ENCODE measurements at regions not wholly inside any gene's neighbourhood (a gene's known extent, or its start where the extent isn't known, plus 50 kb on each side); places are given as distances from the start of the nearest gene placed in this dataset. TPM values are rescaled to one million over a fixed set of nuclear protein-coding genes. Genes with fewer than 3 reads are reported as not detected.

GRCh38 chr1:116322752-116323405, 50.2 kb upstream of the ATP1A1 start:
- Histone ChIP-seq H3K27me3 (ENCODE audit: control insufficient read depth, insufficient read depth, low read length) (peaks cover 3% of the 10 kb centered on the region), H3K4me3 (ENCODE audit: low read depth, low read length) (no peak overlapping the region), H3K9me3 (ENCODE audit: control insufficient read depth, insufficient read depth, low read length) (no peaks in the 10 kb centered on the region), H3K27ac (ENCODE audit: low read depth, low read length) (no peak overlapping the region)
- ChIA-PET CTCF (interaction anchor here (1.1 kb wide), 1 partner anchor 35 kb away, joined by 3 read pairs; no protein-coding TSS in a partner anchor), POLR2A (no interaction called here)
- DNase-seq (ENCODE audit: low read depth, low spot score): no peak
- TF ChIP-seq, protein P1, sequence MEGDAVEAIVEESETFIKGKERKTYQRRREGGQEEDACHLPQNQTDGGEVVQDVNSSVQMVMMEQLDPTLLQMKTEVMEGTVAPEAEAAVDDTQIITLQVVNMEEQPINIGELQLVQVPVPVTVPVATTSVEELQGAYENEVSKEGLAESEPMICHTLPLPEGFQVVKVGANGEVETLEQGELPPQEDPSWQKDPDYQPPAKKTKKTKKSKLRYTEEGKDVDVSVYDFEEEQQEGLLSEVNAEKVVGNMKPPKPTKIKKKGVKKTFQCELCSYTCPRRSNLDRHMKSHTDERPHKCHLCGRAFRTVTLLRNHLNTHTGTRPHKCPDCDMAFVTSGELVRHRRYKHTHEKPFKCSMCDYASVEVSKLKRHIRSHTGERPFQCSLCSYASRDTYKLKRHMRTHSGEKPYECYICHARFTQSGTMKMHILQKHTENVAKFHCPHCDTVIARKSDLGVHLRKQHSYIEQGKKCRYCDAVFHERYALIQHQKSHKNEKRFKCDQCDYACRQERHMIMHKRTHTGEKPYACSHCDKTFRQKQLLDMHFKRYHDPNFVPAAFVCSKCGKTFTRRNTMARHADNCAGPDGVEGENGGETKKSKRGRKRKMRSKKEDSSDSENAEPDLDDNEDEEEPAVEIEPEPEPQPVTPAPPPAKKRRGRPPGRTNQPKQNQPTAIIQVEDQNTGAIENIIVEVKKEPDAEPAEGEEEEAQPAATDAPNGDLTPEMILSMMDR (IDR thresholded peaks at IDR 0.05; ENCODE audit: low read depth, low read length): no peak

Small RNAs in the stretch of these regions (small RNA-seq; reads per million reads assigned to genes)
- not detected for gene RF00012 (ENCODE audit: insufficient read length, low read depth)
